ENCODE measurements at regions not wholly inside any gene's neighbourhood (a gene's known extent, or its start where the extent isn't known, plus 50 kb on each side); places are given as distances from the start of the nearest gene placed in this dataset.

GRCh38 chr7:88452646-88453045 is 146.0 kb upstream of the STEAP4 start:
- H3K27ac ChIP-seq, result no peak overlapping the region

DNA sequence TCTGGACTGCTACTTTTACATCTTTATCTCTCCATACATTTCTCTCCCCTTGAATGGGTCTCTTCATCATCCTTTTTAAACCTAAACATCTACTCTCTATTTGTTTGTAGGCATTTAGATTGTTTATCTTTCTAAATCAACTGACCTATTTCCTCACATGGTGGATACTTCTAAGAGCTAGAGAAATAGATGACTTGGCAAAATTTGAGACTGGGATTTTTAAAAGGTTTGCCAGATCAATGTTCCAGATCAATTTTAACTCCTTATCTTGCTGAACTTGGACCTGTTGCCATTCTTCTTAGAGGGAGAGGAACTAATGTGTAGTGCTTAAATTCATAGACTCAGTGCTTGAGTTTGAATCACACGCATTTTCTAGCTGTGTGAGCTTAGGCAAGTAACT is 144.2 kb upstream of the STEAP4 start:
- no peak overlapping the region for H3K4me3 ChIP-seq
- no peaks in the 10 kb centered on the region for H3K36me3 ChIP-seq
- no peak overlapping the region for H3K27ac ChIP-seq
- intact Hi-C loops (cut with DNase I), result no loop called here
- TF ChIP-seq CTCF (IDR thresholded peaks at IDR 0.05), result no peak
- H3K4me1 ChIP-seq, result no peaks in the 10 kb centered on the region
- DNase-seq, result no peak
- H3K27me3 ChIP-seq, result no peaks in the 10 kb centered on the region
- no peak overlapping the region for H3K9ac ChIP-seq (ENCODE audit: low read depth in 2 of 2, low read length in 2 of 2)
- no peaks in the 10 kb centered on the region for H3K9me3 ChIP-seq

More at GRCh38 chr7:88452646-88453045, 146.0 kb upstream of the STEAP4 start:
- no peak overlapping the region for H3K9ac ChIP-seq (ENCODE audit: low read depth in 2 of 2, low read length in 2 of 2)
- TF ChIP-seq CTCF (IDR thresholded peaks at IDR 0.05), result no peak
- H3K9me3 ChIP-seq, result no peaks in the 10 kb centered on the region
- intact Hi-C loops (cut with DNase I), result no loop called here
- no peaks in the 10 kb centered on the region for H3K27me3 ChIP-seq
- H3K4me1 ChIP-seq, result no peaks in the 10 kb centered on the region
- no peak for DNase-seq
- no peak overlapping the region for H3K4me3 ChIP-seq
- no peaks in the 10 kb centered on the region for H3K36me3 ChIP-seq

- Histone ChIP-seq H3K27ac (no peak overlapping the region), H3K9me3 (no peaks in the 10 kb centered on the region), H3K4me3 (no peak overlapping the region), H3K9ac (ENCODE audit: low read depth in 2 of 2, low read length in 2 of 2) (no peak overlapping the region), H3K36me3 (no peaks in the 10 kb centered on the region), H3K27me3 (no peaks in the 10 kb centered on the region), H3K4me1 (no peaks in the 10 kb centered on the region)
- intact Hi-C loops (cut with DNase I), result no loop called here
- no peak for TF ChIP-seq CTCF (IDR thresholded peaks at IDR 0.05)
- no peak for DNase-seq
These were observed 142.7 kb upstream of the STEAP4 start for GRCh38 chr7:88449410-88449809.

GRCh38 chr7:88442413-88442812 is 135.7 kb upstream of the STEAP4 start:
- no peak overlapping the region for H3K4me3 ChIP-seq
- H3K9me3 ChIP-seq, result no peaks in the 10 kb centered on the region
- no peak for TF ChIP-seq CTCF (IDR thresholded peaks at IDR 0.05)
- no peak overlapping the region for H3K27ac ChIP-seq
- no peaks in the 10 kb centered on the region for H3K4me1 ChIP-seq
- no peak overlapping the region for H3K9ac ChIP-seq (ENCODE audit: low read depth in 2 of 2, low read length in 2 of 2)
- no peak for DNase-seq
- intact Hi-C loops (cut with DNase I), result no loop called here
- no peaks in the 10 kb centered on the region for H3K36me3 ChIP-seq
- H3K27me3 ChIP-seq, result no peaks in the 10 kb centered on the region

GRCh38 chr7:88437132-88437531 is 130.4 kb upstream of the STEAP4 start:
- H3K27ac ChIP-seq, result no peak overlapping the region
- no peaks in the 10 kb centered on the region for H3K9me3 ChIP-seq
- H3K4me1 ChIP-seq, result no peaks in the 10 kb centered on the region
- H3K9ac ChIP-seq (ENCODE audit: low read depth in 2 of 2, low read length in 2 of 2), result no peak overlapping the region
- no peak overlapping the region for H3K4me3 ChIP-seq
- intact Hi-C loops (cut with DNase I), result no loop called here
- H3K27me3 ChIP-seq, result no peaks in the 10 kb centered on the region
- no peak for TF ChIP-seq CTCF (IDR thresholded peaks at IDR 0.05)
- no peak for DNase-seq
- H3K36me3 ChIP-seq, result no peaks in the 10 kb centered on the region

- intact Hi-C loops (cut with DNase I), result no loop called here
- no peak overlapping the region for H3K4me3 ChIP-seq
- H3K9me3 ChIP-seq, result no peaks in the 10 kb centered on the region
- no peaks in the 10 kb centered on the region for H3K36me3 ChIP-seq
- no peak overlapping the region for H3K27ac ChIP-seq
- no peaks in the 10 kb centered on the region for H3K27me3 ChIP-seq
- no peak overlapping the region for H3K9ac ChIP-seq (ENCODE audit: low read depth in 2 of 2, low read length in 2 of 2)
- DNase-seq, result no peak
- TF ChIP-seq CTCF (IDR thresholded peaks at IDR 0.05), result no peak
- no peaks in the 10 kb centered on the region for H3K4me1 ChIP-seq
These were observed 125.6 kb upstream of the STEAP4 start for GRCh38 chr7:88432301-88432700.
